HG03196 (cell line): ENCODE measurements at regions not wholly inside any gene's neighbourhood (a gene's known extent, or its start where the extent isn't known, plus 50 kb on each side); places are given as distances from the start of the nearest gene placed in this dataset.

Experiments used
- ATAC-seq: cut with Tn5 transposase; IDR thresholded peaks from one replicate; pipeline ENCODE4 v1.9.1; 2021; ENCODE audit not compliant: unreplicated experiment

GRCh38 chr11:122285070-122285988 lies 169.3 kb upstream of the BLID start:
- no peak for ATAC-seq

DNA sequence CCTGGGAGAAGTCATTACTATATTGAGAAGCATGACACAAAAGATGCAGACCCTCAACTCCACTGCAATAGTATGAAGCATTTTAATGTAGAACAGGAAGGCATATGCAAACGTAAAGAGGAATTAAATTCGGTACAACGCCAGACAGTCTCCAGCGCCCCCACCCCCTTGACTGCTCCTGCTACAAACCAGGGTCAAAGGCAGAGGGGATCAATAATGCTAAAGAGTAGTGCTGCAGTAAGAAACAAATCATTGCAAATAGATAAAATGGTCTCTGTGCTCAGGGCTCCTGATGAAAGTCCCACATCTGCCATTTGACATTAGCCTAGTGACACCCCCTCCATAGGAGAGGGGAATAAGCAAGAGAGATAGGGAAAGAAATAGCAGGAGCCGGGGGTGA lies 164.9 kb upstream of the BLID start:
- ATAC-seq = no peak

DNA sequence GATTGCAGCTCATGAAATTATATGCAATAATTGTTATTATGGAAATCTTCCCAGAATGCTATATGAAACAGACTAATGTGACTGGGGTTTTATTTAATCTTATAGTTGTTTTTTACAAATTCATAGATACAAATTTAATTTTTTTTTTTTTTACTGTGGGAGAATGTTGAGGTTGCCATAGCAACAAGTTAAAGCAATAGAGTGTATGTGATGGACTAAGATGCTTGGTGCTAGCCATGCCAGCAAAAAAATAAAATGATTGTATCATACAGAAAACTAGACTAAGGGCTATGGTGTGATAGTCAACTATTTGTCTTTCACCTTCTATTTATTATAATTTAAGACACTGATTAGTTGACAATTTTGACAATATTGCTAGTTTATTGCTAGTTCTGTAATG lies 163.2 kb upstream of the BLID start:
- no peak for ATAC-seq

DNA sequence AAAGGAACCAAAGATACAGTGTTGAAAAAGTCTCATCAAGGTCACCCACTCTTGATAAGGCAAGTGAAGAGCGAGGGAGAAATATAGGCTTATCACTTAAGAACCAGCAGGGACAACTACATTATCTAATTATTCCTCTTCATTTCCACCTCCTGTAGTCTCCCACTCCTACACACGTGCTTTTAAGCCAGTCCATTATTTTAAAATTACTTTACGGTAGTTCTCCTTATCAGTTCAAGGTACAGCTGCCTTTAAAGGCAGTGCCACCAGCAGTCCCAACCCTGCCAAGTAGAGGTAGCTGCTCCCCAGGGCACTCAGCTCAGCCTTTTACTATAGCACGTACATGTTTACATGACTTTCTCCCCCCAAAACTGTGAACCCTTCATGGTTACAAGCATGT lies 161.5 kb upstream of the BLID start:
- ATAC-seq = no peak

GRCh38 chr11:122276221-122276620 lies 160.2 kb upstream of the BLID start:
- ATAC-seq = no peak

DNA sequence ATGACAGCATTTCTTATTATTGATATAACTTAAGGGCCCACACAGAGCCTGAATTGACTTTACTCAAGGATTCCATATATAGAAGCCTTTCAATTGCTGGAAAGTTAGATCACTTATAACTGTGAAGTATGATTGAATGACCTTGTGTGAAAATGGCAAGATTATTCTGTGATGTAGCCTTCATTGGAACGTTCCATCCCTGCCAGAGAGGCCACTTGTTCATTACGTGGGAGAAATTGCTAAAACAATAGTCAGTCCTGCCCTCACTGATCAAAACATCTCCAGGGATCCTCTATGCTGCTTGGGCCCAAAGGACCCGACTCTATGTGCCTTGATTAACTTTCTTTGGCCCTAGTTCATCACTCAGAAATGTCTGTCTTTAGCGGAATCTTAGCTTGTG lies 159.5 kb upstream of the BLID start:
- no peak for ATAC-seq

GRCh38 chr11:122273476-122274191 lies 157.6 kb upstream of the BLID start:
- ATAC-seq = no peak

DNA sequence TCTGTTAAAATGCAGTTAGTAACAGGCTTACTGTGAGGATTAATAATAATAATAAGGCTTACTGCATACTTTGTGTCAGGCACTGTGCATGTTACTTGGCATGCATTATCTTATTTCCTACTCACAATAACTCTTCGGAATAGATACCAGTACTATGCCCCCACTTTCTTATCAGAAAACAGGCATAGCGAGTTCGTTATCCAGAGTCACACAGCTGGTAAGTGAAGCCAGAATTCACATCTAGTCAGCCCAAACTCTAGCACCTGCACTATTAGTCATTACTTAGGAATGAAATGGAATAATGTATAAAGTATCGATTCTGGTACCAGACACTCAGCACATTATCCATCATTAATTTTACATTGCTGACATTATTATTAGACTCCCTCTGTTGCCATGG lies 155.7 kb upstream of the BLID start:
- no peak for ATAC-seq

DNA sequence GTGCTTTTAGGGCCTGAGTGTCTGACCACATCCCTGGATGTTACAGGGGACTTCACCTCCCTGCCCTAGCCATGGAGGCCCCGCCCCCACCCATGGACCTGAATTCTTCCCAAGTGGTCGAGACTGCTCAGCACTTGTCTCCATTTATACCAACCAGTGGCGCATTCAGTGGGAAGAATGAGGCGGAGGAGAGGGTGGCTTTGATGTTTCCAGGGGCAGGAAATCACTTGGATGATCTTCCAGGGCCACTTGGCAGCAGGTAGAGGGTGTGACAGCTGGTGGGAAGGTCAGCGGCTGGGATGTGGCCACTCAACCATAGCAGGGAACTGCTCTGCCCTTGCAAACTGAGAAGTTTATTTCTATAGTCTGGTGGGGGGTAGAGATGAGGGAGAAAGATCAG lies 155.1 kb upstream of the BLID start:
- ATAC-seq = no peak

DNA sequence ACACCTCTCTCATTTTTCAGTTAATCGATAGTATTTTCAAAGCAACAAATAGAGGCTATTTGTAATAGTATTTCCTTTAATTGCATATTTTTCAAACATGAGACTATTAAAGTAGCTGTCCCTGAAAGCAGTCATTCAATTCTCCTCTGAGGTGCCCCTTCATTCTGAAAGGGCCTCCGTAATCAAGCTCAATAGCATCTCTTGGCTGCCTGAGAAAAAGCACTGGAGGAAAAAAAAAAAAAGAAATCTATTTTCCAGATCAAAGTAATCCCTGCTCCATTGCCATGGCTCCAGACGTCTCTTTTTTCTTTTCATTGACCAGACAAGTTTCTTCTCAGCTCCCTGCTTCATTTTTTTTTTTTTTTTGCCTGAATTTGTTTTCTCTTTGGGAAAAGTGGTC lies 154.5 kb upstream of the BLID start:
- no peak for ATAC-seq

- ATAC-seq = no peak
These were observed 153.8 kb upstream of the BLID start for GRCh38 chr11:122269824-122270223.

- no peak for ATAC-seq
These were observed 152.7 kb upstream of the BLID start for GRCh38 chr11:122268601-122269130.

DNA sequence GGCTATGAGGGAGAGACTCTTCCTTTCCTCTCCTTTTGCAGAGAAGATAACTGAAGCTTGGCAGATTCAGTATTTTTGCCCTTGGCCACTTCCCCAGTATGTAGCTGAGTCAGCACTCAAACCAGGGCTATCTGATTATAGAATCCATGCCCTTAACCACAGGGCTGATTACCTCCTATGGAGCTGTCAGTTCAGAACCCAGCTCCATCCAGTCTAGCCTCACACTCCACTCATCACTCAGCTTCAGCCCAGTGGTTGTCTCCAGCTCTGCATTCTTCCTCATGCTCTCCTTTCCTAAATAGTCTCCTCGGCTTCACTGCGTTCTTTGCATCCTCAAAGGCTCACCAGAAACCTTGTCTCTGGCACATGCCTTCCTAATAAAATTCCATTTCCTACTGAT lies 151.6 kb upstream of the BLID start:
- ATAC-seq = no peak

DNA sequence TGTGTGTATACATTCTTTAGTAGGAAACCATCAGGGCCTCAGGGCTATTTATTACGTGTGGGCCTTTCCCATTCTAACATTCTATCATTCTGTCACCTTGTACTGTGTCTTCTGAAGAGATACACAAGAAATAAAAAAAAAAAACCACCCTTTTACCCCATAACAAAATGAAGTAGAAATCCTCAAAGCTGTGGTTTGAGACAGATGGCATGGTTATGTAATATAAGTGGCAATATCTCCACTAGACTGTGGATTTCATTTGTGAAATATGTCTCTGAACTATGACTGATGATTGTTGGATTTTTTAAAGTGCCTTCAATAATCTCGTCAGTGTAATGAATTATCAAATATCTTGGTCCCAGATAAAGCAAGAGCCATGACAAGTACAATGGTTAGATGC lies 150.0 kb upstream of the BLID start:
- no peak for ATAC-seq

- ATAC-seq = no peak
These were observed 148.1 kb upstream of the BLID start for GRCh38 chr11:122264121-122264520.

GRCh38 chr11:122261546-122261945 lies 145.5 kb upstream of the BLID start:
- ATAC-seq = no peak

GRCh38 chr11:122259195-122259821 lies 143.3 kb upstream of the BLID start:
- no peak for ATAC-seq

- ATAC-seq = no peak
These were observed 142.6 kb upstream of the BLID start for GRCh38 chr11:122258446-122259194.

DNA sequence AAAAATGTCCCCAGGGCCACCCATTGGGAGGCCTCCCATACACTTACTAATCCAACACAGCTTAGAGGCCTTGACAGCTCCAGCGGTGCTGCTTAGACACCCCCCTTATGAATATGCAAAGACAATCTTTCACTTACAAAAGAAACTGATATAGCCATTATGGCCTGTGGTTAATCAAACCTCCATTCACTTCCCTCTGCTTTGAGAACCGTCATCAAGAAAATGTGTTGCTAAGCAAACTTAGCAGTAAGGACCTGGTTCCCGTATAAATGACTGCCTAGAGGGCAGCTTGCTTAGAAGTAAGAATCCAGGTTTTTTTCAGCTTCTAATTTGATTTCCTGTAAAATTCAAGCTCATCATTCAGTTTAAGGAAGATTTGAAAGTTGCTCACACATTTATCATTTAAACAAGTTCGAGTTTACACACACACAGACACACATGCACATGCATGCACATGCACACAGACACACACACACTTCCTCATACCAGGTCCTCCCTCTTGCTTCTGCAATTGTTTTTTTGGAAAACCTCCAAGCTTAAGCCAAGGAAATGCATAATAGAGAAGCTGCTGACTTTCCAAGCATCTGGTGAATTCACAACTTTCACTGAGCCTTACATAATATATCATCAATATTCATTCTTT lies 137.7 kb upstream of the BLID start:
- no peak for ATAC-seq

DNA sequence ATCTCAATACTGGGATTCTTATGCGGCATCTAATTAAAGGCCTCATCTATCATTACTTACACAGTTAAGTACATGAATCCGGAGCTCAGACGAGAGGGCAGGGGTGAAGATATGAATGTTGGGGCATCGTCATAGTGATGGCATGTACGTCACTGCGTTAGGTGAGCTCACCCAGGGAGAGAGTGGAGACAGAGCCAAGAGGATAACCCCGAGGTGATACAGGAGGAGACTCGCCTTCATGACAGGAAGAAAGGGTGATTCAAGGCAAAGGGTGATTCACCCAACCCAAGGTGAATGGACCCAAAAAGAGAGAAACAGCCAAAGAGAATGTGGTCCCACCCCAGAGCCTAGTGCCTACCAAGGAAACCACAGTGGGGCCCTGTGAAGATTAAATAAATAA lies 132.9 kb upstream of the BLID start:
- ATAC-seq = no peak
